BJ (cell line): ENCODE measurements at regions not wholly inside any gene's neighbourhood (a gene's known extent, or its start where the extent isn't known, plus 50 kb on each side); places are given as distances from the start of the nearest gene placed in this dataset.

Experiments
- CTCF ChIA-PET: fragments of 350-600 bp; formaldehyde crosslinking; extraction: SDS; loops from one replicate; lab custom pipeline; 2021; ENCODE audit warnings: antibody characterized with exemption, inconsistent platforms; lab: Yijun Ruan, JAX
- POLR2A ChIA-PET: fragments of 300-600 bp; sonication (Branson Sonifier 250); formaldehyde crosslinking; extraction: SDS; loops from one replicate; lab custom pipeline; 2021; ENCODE audit warnings: antibody characterized with exemption; lab: Charles Lee
- DNase-seq: peaks from one replicate; pipeline ENCODE4 v3.0.0-alpha.2; 2011; ENCODE audit warnings: low read depth
- H3K27me3 ChIP-seq: 2 replicates; pipeline ENCODE4 v1.6.0; 2011; ENCODE audit warnings: low read length; ENCODE audit not compliant: control insufficient read depth, insufficient read depth
- H3K36me3 ChIP-seq: 2 replicates; pipeline ENCODE4 v1.5.1; 2011; ENCODE audit warnings: low read length; ENCODE audit not compliant: control insufficient read depth, insufficient read depth
- H3K4me3 ChIP-seq: 2 replicates; pipeline ENCODE4 v1.5.1; 2011; ENCODE audit warnings: low read depth, mild to moderate bottlenecking, control low read depth, low read length
- CTCF ChIP-seq: IDR thresholded peaks from 2 replicates; pipeline ENCODE4 v1.5.1; 2011; ENCODE audit warnings: low read depth, mild to moderate bottlenecking, control low read depth, inconsistent platforms, low read length, moderate library complexity; ENCODE audit not compliant: insufficient read depth

GRCh38 chr20:10861619-10862018, 187.8 kb upstream of the JAG1 start:
- no peak for TF ChIP-seq CTCF
- ChIA-PET POLR2A (no interaction called here), CTCF (interaction anchor here (1.0 kb wide), 1 partner anchor 31 kb away, joined by 3 read pairs; no protein-coding TSS in a partner anchor)
- Histone ChIP-seq H3K36me3 (no peaks in the 10 kb centered on the region), H3K4me3 (no peak overlapping the region), H3K27me3 (no peaks in the 10 kb centered on the region)
- DNase-seq = no peak

GRCh38 chr20:10863337-10864060, 189.7 kb upstream of the JAG1 start:
- H3K36me3 ChIP-seq = no peaks in the 10 kb centered on the region
- no peak overlapping the region for H3K4me3 ChIP-seq
- DNase-seq = peak; percentile 31
- ChIA-PET POLR2A (no interaction called here), CTCF (interaction anchor here (1.3 to 1.6 kb wide), 2 partner anchors 33 to 56 kb away, joined by 3 to 4 read pairs; no protein-coding TSS in a partner anchor)
- no peak for TF ChIP-seq CTCF
- no peaks in the 10 kb centered on the region for H3K27me3 ChIP-seq

- no peaks in the 10 kb centered on the region for H3K36me3 ChIP-seq
- no peak for TF ChIP-seq CTCF
- no peaks in the 10 kb centered on the region for H3K27me3 ChIP-seq
- H3K4me3 ChIP-seq = no peak overlapping the region
- ChIA-PET CTCF (interaction anchor here (1.6 kb wide), 1 partner anchor 33 kb away, joined by 3 read pairs; no protein-coding TSS in a partner anchor), POLR2A (no interaction called here)
- DNase-seq = no peak
These were observed 190.4 kb upstream of the JAG1 start for GRCh38 chr20:10864076-10864672.

- H3K4me3 ChIP-seq = no peak overlapping the region
- TF ChIP-seq CTCF = no peak
- no peaks in the 10 kb centered on the region for H3K36me3 ChIP-seq
- CTCF ChIA-PET = no interaction called here
- POLR2A ChIA-PET = no interaction called here
- DNase-seq = no peak
- H3K27me3 ChIP-seq = peaks cover 1% of the 10 kb centered on the region; the same call in 1 of the 2 replicates
These were observed 194.5 kb upstream of the JAG1 start for GRCh38 chr20:10868299-10868698.

GRCh38 chr20:10873026-10873425, 199.2 kb upstream of the JAG1 start:
- no peak for DNase-seq
- TF ChIP-seq CTCF = no peak
- no peaks in the 10 kb centered on the region for H3K36me3 ChIP-seq
- POLR2A ChIA-PET = no interaction called here
- peaks cover 1% of the 10 kb centered on the region; the same call in 1 of the 2 replicates for H3K27me3 ChIP-seq
- H3K4me3 ChIP-seq = no peak overlapping the region
- CTCF ChIA-PET = no interaction called here
